Body of pancreas (tissue), 4 donors: ENCODE measurements at regions not wholly inside any gene's neighbourhood (a gene's known extent, or its start where the extent isn't known, plus 50 kb on each side); places are given as distances from the start of the nearest gene placed in this dataset.

Experiments
- POLR2A ChIP-seq, 3 donors: fragments of 450-650 bp; IDR thresholded peaks; one replicate each; pipeline ENCODE4 v1.6.1; 2016; ENCODE audit warnings: antibody characterized with exemption in 3 of 3, mild to moderate bottlenecking in 2 of 3
- TF ChIP-seq, protein P1 (sequence below), 7 experiments: fragments of 450-650 bp in 4 of 7; fragments of 200-600 bp in 3 of 7; sonication (generic) in 3 of 7; IDR thresholded peaks; one replicate each; pipeline ENCODE4 v1.5.1; 2016 to 2019; ENCODE audit warnings: antibody characterized with exemption in 7 of 7

DNA sequence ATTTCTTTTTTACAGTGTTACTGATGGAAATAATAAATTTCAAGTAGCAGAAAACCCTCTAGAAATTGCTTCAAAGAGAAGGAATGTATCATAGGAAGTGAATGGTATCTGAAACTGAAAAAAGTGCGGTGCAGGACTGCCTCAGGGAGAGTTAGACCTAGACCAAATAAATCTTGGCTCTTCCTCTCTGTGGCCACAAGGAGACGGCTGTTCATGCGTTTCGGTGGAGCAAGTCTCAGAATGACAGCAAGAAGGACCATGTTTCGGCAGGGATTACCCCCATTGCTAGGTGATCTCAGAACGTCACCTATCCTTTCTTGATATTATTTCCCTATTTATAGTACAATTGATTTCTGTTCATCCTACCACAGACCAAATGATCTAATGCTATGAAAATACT lies 522.3 kb downstream of the SOX11 start:
- TF ChIP-seq, protein P1, sequence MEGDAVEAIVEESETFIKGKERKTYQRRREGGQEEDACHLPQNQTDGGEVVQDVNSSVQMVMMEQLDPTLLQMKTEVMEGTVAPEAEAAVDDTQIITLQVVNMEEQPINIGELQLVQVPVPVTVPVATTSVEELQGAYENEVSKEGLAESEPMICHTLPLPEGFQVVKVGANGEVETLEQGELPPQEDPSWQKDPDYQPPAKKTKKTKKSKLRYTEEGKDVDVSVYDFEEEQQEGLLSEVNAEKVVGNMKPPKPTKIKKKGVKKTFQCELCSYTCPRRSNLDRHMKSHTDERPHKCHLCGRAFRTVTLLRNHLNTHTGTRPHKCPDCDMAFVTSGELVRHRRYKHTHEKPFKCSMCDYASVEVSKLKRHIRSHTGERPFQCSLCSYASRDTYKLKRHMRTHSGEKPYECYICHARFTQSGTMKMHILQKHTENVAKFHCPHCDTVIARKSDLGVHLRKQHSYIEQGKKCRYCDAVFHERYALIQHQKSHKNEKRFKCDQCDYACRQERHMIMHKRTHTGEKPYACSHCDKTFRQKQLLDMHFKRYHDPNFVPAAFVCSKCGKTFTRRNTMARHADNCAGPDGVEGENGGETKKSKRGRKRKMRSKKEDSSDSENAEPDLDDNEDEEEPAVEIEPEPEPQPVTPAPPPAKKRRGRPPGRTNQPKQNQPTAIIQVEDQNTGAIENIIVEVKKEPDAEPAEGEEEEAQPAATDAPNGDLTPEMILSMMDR (IDR thresholded peaks at IDR 0.05): no peak
- TF ChIP-seq POLR2A (IDR thresholded peaks at IDR 0.05): no peak
